Ascending aorta (tissue), 2 donors: ENCODE measurements at regions not wholly inside any gene's neighbourhood (a gene's known extent, or its start where the extent isn't known, plus 50 kb on each side); places are given as distances from the start of the nearest gene placed in this dataset.
A peak's percentile ranks its signal among the peaks of the same experiment; 100 is the strongest.

Source experiments
- DNase-seq, 2 donors: peaks; one replicate each; pipeline ENCODE4 v3.0.0-alpha.2; 2019; ENCODE audit warnings: low spot score in 2 of 2
- H3K27ac ChIP-seq, 2 donors: fragments of 200-600 bp; sonication (generic); one replicate each; pipeline ENCODE4 v1.5.1; 2016 to 2017; ENCODE audit warnings: mild to moderate bottlenecking in 1 of 2
- H3K27me3 ChIP-seq: fragments of 200-600 bp; sonication (generic); one replicate; pipeline ENCODE4 v1.5.1; 2017
- H3K36me3 ChIP-seq, 2 donors: fragments of 200-600 bp; sonication (generic); one replicate each; pipeline ENCODE4 v1.5.1; 2016
- H3K4me1 ChIP-seq, 2 donors: fragments of 200-600 bp; sonication (generic); one replicate each; pipeline ENCODE4 v1.5.1; 2016 to 2017; ENCODE audit warnings: mild to moderate bottlenecking in 1 of 2
- H3K4me3 ChIP-seq, 2 donors: fragments of 200-600 bp; sonication (generic); one replicate each; pipeline ENCODE4 v1.5.1; 2016 to 2017; ENCODE audit warnings: mild to moderate bottlenecking in 1 of 2
- H3K9me3 ChIP-seq, 2 donors: fragments of 200-600 bp; sonication (generic); one replicate each; pipeline ENCODE4 v1.5.1; 2016
- CTCF ChIP-seq, 3 experiments: fragments of 200-600 bp in 2 of 3; fragments of 450-650 bp in 1 of 3; sonication (generic) in 2 of 3; IDR thresholded peaks; one replicate each; pipeline ENCODE4 v1.5.1; 2016 to 2019; ENCODE audit warnings: antibody characterized with exemption in 3 of 3, mild to moderate bottlenecking in 1 of 3, moderate library complexity in 1 of 3
- intact Hi-C: fragments of 100-400 bp; cut with DNase I; formaldehyde crosslinking; loops from one replicate; pipeline ENCODE4 v1.15.1; 2023

- Histone ChIP-seq H3K9me3 (no peaks in the 10 kb centered on the region), H3K27ac (no peak overlapping the region), H3K4me3 (no peak overlapping the region), H3K27me3 (no peaks in the 10 kb centered on the region), H3K36me3 (no peaks in the 10 kb centered on the region), H3K4me1 (no peaks in the 10 kb centered on the region)
- intact Hi-C loops = no loop called here
- no peak for DNase-seq
- TF ChIP-seq CTCF (IDR thresholded peaks at IDR 0.05) = no peak
Measured at GRCh38 chr1:82830690-82831380, 1030.1 kb downstream of the ADGRL2 start.

DNA sequence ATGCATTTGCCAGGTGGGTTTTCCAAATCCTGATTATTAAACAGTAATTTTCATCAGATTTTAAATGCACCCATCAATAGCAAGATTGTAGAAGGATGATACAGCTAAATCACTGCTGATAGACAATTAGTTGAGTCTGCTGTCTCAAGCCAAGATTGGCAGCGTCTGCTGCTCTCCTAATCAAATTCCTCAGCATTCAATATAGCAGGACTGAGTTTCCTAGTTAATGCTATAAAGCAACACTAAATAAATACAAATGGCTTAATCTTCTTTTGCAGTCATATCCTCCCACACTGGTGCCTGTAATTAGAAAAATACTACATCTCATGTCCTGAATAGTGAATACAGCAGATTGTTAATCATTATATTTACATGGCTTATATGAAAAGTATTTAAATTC lies 1028.8 kb downstream of the ADGRL2 start:
- no peak for TF ChIP-seq CTCF (IDR thresholded peaks at IDR 0.05)
- DNase-seq = no peak
- Histone ChIP-seq H3K4me3 (no peak overlapping the region), H3K4me1 (no peaks in the 10 kb centered on the region), H3K27me3 (no peaks in the 10 kb centered on the region), H3K9me3 (no peaks in the 10 kb centered on the region), H3K36me3 (no peaks in the 10 kb centered on the region), H3K27ac (no peak overlapping the region)
- intact Hi-C loops = no loop called here

DNA sequence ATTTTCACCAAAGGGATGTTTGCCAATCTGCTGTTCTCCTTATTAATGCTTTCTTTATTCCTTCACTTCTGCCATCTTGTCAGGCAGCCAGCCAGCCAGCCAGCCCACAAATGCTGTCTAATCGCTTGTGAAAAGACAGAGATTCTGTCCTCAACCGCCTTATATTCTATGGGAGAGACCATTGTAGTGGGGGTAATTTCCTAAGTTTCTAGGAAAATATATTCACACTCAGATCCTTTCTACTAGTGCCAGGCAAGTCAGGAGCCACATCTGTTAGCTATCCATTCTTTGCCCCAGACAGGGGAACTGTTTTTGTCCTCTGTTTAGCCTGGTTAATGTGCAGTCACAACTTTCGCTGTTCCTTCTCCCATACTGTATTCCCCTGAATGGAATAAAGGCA lies 1023.1 kb downstream of the ADGRL2 start:
- no peak for TF ChIP-seq CTCF (IDR thresholded peaks at IDR 0.05)
- H3K27me3 ChIP-seq = no peaks in the 10 kb centered on the region
- no peaks in the 10 kb centered on the region for H3K36me3 ChIP-seq
- intact Hi-C loops = no loop called here
- H3K9me3 ChIP-seq = no peaks in the 10 kb centered on the region
- H3K27ac ChIP-seq = no peak overlapping the region
- H3K4me3 ChIP-seq = no peak overlapping the region
- DNase-seq = no peak
- no peaks in the 10 kb centered on the region for H3K4me1 ChIP-seq

DNA sequence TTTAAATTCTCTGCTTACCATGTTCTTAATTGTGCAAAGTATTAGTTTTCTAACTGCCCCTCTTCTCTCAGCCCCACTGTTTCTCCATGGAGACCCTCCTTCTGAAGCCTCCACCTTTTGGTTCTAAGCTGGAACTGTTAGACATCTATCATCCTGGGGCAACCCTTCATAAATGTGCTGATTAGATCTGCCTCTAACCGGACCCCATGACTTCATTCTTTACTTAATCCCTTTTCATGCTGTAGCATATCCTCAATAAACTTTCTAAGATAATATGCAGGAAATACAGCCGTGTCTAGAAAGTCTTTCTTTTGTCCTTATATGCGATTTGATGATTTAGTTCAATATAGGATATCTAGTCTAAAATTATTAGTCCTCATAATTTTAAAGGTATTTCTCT lies 1020.1 kb downstream of the ADGRL2 start:
- no peak for DNase-seq
- no peaks in the 10 kb centered on the region for H3K4me1 ChIP-seq

DNA sequence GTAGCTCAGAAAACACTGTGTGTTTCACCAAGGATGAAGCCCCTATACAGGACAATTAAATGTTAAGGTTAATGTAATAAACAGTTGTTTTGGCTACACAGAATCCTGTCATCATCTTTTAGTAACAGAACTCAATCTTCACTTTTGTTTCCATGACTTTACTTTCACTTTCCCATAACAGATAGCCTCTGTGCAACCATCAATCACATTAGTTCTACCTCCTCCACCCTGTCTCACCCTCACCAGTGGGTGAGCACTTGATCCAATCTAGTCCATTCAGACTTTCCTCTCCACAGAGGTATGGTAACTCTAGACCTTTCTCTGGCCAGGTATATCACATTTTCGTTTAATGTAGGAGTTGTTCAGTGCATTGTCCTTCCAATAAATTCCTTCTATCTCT lies 1018.5 kb downstream of the ADGRL2 start:
- no peaks in the 10 kb centered on the region for H3K27me3 ChIP-seq
- intact Hi-C loops = no loop called here
- H3K9me3 ChIP-seq = no peaks in the 10 kb centered on the region
- no peaks in the 10 kb centered on the region for H3K4me1 ChIP-seq
- H3K4me3 ChIP-seq = peak overlapping the region in 1 of 2 donors; percentile 9
- no peak overlapping the region for H3K27ac ChIP-seq
- no peak for TF ChIP-seq CTCF (IDR thresholded peaks at IDR 0.05)
- no peak for DNase-seq
- no peaks in the 10 kb centered on the region for H3K36me3 ChIP-seq

More for the DNA sequence above, 1020.1 kb downstream of the ADGRL2 start:
- Histone ChIP-seq H3K36me3 (no peaks in the 10 kb centered on the region), H3K4me3 (no peak overlapping the region), H3K27ac (no peak overlapping the region), H3K9me3 (no peaks in the 10 kb centered on the region), H3K27me3 (no peaks in the 10 kb centered on the region)
- intact Hi-C loops = no loop called here
- TF ChIP-seq CTCF (IDR thresholded peaks at IDR 0.05) = no peak

DNA sequence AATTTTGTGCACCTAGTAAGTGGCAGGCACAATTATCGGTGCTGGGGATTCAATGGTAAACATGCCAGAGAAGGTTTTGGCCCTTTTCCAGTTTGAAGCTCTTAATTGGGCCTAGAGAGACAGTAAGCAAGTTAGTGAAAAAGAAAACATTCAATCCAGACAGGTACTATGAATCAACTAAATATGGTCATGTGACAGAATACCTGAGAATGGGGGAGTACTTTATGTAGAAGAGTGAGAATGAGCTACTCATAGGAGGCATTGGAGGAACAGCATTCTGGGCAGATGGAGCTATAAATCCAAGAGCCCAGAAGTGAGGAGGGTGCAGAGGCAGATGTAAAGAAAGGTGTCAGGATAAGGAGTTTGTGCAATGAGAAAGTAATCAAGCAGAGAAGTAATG lies 1017.9 kb downstream of the ADGRL2 start:
- intact Hi-C loops = no loop called here

More for the DNA sequence above, 1017.9 kb downstream of the ADGRL2 start:
- no peak for TF ChIP-seq CTCF (IDR thresholded peaks at IDR 0.05)
- H3K9me3 ChIP-seq = no peaks in the 10 kb centered on the region
- H3K4me1 ChIP-seq = no peaks in the 10 kb centered on the region
- DNase-seq = no peak
- H3K27ac ChIP-seq = no peak overlapping the region
- H3K27me3 ChIP-seq = no peaks in the 10 kb centered on the region
- no peaks in the 10 kb centered on the region for H3K36me3 ChIP-seq
- H3K4me3 ChIP-seq = no peak overlapping the region
